CD14-positive monocyte (primary cell): ENCODE measurements at regions not wholly inside any gene's neighbourhood (a gene's known extent, or its start where the extent isn't known, plus 50 kb on each side); places are given as distances from the start of the nearest gene placed in this dataset.

Experiments used
- DNase-seq, 3 donors: peaks; one replicate each; pipeline ENCODE4 v3.0.0-alpha.2; 2011 to 2022
- H2AFZ ChIP-seq: 2 replicates; pipeline ENCODE4 v1.6.0; 2012; ENCODE audit warnings: mild to moderate bottlenecking, low read depth, low read length, inconsistent platforms; ENCODE audit not compliant: insufficient read depth, poor library complexity, severe bottlenecking
- H3K27ac ChIP-seq, 2 donors: 1 replicate in 1 of 2; 2 replicates in 1 of 2; pipeline ENCODE4 v1.5.1; 2012 to 2013; ENCODE audit warnings: low read length in 2 of 2, control low read depth in 1 of 2, inconsistent platforms in 1 of 2, low read depth in 1 of 2, mild to moderate bottlenecking in 1 of 2
- H3K27me3 ChIP-seq, 2 donors: one replicate each; pipeline versions ENCODE4 v1.6.0 to v1.6.1; 2011 to 2013; ENCODE audit warnings: low read length in 2 of 2; ENCODE audit not compliant: control insufficient read depth in 2 of 2, insufficient read depth in 2 of 2
- H3K36me3 ChIP-seq, 2 donors: replicated peaks in 1 of 2; 1 replicate in 1 of 2; 2 replicates in 1 of 2; pipeline versions ENCODE4 v1.5.1 to v1.6.1; 2012 to 2013; ENCODE audit warnings: low read length in 2 of 2, control low read depth in 1 of 2, inconsistent platforms in 1 of 2, mild to moderate bottlenecking in 1 of 2; ENCODE audit not compliant: insufficient read depth in 2 of 2, control insufficient read depth in 1 of 2
- H3K4me1 ChIP-seq, 2 donors: 1 replicate in 1 of 2; 2 replicates in 1 of 2; pipeline versions ENCODE4 v1.5.1 to v1.6.1; 2012 to 2013; ENCODE audit warnings: low read length in 2 of 2, control low read depth in 1 of 2, inconsistent platforms in 1 of 2, mild to moderate bottlenecking in 1 of 2, moderate library complexity in 1 of 2; ENCODE audit not compliant: insufficient read depth in 2 of 2, control insufficient read depth in 1 of 2
- H3K4me2 ChIP-seq: replicated peaks from 2 replicates; pipeline ENCODE3; 2012; ENCODE audit warnings: low read length, moderate library complexity, mild to moderate bottlenecking; ENCODE audit not compliant: poor library complexity, severe bottlenecking; ENCODE audit errors: extremely low read depth
- H3K4me3 ChIP-seq, 3 experiments: fragments of 200-600 bp in 1 of 3; sonication (generic) in 1 of 3; replicated peaks in 1 of 3; 1 replicate in 2 of 3; 2 replicates in 1 of 3; pipeline ENCODE4 v1.5.1; 2011 to 2013; ENCODE audit warnings: low read length in 3 of 3, mild to moderate bottlenecking in 3 of 3, control low read depth in 2 of 3, low read depth in 2 of 3, inconsistent platforms in 1 of 3, moderate library complexity in 1 of 3
- H3K79me2 ChIP-seq: 2 replicates; pipeline ENCODE4 v1.6.0; 2012; ENCODE audit warnings: mild to moderate bottlenecking, control low read depth, inconsistent platforms, low read length, moderate library complexity; ENCODE audit not compliant: insufficient read depth
- H3K9ac ChIP-seq: 2 replicates; pipeline ENCODE4 v1.6.0; 2017; ENCODE audit warnings: low read length, mild to moderate bottlenecking; ENCODE audit not compliant: insufficient read depth, poor library complexity, severe bottlenecking
- H3K9me3 ChIP-seq, 2 donors: replicated peaks in 1 of 2; 1 replicate in 1 of 2; 2 replicates in 1 of 2; pipeline versions ENCODE4 v1.5.1 to v1.6.1; 2012 to 2013; ENCODE audit warnings: low read length in 2 of 2, control low read depth in 1 of 2; ENCODE audit not compliant: control insufficient read depth in 1 of 2, insufficient read depth in 1 of 2
- H4K20me1 ChIP-seq: 2 replicates; pipeline ENCODE4 v1.6.0; 2012; ENCODE audit warnings: mild to moderate bottlenecking, low read length, control low read depth, moderate library complexity; ENCODE audit not compliant: insufficient read depth
- H3K27ac Mint-ChIP-seq, 7 donors: one replicate each; pipeline ENCODE4 v1.8.0; 2020; ENCODE audit warnings: mild to moderate bottlenecking in 7 of 7, mixed read lengths in 7 of 7, moderate library complexity in 6 of 7, inconsistent platforms in 2 of 7
- H3K27me3 Mint-ChIP-seq, 3 donors: one replicate each; pipeline ENCODE4 v1.8.0; 2021 to 2022; ENCODE audit warnings: low read depth in 3 of 3, mild to moderate bottlenecking in 3 of 3, mixed read lengths in 3 of 3, moderate library complexity in 3 of 3, inconsistent platforms in 1 of 3
- H3K36me3 Mint-ChIP-seq, 2 donors: one replicate each; pipeline ENCODE4 v1.8.0; 2020; ENCODE audit warnings: mixed read lengths in 2 of 2, inconsistent platforms in 1 of 2, mild to moderate bottlenecking in 1 of 2
- H3K4me1 Mint-ChIP-seq: one replicate; pipeline ENCODE4 v1.8.0; 2020; ENCODE audit warnings: mild to moderate bottlenecking, mixed read lengths
- H3K4me3 Mint-ChIP-seq, 2 donors: one replicate each; pipeline ENCODE4 v1.8.0; 2020; ENCODE audit warnings: mild to moderate bottlenecking in 2 of 2, mixed read lengths in 2 of 2, moderate library complexity in 1 of 2
- H3K9me3 Mint-ChIP-seq, 7 donors: one replicate each; pipeline ENCODE4 v1.8.0; 2020 to 2022; ENCODE audit warnings: mixed read lengths in 7 of 7, mild to moderate bottlenecking in 6 of 7, moderate library complexity in 6 of 7, inconsistent platforms in 2 of 7
- WGBS: methylation state at CpG from one replicate; pipeline ENCODE4 v1.1.5; 2013; ENCODE audit warnings: missing lambda C conversion rate; ENCODE audit not compliant: insufficient coverage; 5-methylcytosine and 5-hydroxymethylcytosine counted together
- intact Hi-C, 2 donors: fragments of 100-400 bp; cut with micrococcal nuclease; formaldehyde crosslinking; loops; one replicate each; pipeline versions ENCODE4 v1.15.0 to v1.15.1; 2023
- TF ChIP-seq, protein P1 (sequence below): fragments of 200-600 bp; IDR thresholded peaks from one replicate; pipeline ENCODE4 v1.8.0; 2022; ENCODE audit warnings: antibody characterized with exemption, mild to moderate bottlenecking

DNA sequence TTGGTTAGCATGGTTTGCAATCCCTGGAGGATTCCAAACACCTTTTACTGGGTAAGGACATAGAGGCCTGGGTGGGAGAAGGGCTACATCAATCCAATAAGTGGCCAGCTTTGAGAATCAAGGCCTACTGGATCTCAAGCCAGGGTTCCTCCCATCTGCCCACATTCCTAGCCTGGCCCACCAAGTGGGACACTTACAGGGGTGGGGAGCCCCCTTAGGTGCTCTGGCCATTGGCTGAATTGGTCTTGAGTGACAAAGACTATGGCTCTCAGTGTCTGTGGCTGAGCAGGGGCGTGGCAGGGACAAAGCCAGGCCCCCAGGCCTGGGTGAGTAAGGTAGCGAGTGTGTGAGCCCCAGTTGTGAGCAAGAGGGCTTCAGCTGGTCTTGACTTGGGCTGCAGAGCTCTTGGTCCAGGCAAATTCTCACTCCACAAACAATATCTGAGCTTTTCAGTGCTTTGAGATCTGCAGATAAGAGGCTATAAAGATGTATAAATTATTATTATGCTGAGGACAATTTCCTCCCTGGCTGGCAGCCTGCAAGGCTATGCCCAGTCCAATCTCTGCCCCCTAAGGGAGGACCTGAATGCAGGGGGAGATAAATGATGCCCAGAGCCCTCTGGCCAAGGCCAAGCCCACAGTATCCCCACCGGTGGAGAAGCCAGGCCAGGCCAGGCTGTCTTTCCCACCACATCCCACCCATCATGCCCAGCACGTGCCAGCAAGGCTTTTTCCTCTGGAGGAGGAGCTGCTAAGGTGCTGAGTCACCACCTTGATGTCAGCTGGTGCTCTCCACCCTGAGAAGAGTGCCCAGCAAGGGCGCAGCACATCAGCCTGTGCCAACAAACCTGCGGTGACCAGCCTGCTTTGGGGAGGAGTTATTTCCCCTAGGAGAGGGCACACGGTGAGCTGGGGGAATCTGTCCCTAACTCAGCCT lies 80.7 kb upstream of the DUSP5 start:
- no peaks in the 10 kb centered on the region for H3K79me2 ChIP-seq
- H2AFZ ChIP-seq, result no peak overlapping the region
- peaks cover 56 to 70% of the 10 kb centered on the region in 2 donors for H3K4me1 ChIP-seq
- Mint-ChIP-seq H3K27ac (peak overlapping the region in 1 of 7 donors; percentile 65), H3K27me3 (peaks cover 0 to 10% (median 5%) of the 10 kb centered on the region in 3 donors), H3K36me3 (peaks cover 0 to 4% of the 10 kb centered on the region in 2 donors), H3K4me1 (peaks cover 69% of the 10 kb centered on the region), H3K4me3 (no peak overlapping the region), H3K9me3 (peaks cover 0 to 4% (median 0%) of the 10 kb centered on the region in 7 donors)
- no peaks in the 10 kb centered on the region for H3K9me3 ChIP-seq
- no peaks in the 10 kb centered on the region for H3K36me3 ChIP-seq
- peak in 1 of 3 donors; percentile 32 for DNase-seq
- no peaks in the 10 kb centered on the region for H3K27me3 ChIP-seq
- no peak overlapping the region for H3K9ac ChIP-seq
- H3K4me2 ChIP-seq, result no peak overlapping the region
- 65% methylated on average over 6 of the region's 7 CpGs for WGBS
- intact Hi-C loops, result no loop called here
- H4K20me1 ChIP-seq, result no peaks in the 10 kb centered on the region
- H3K4me3 ChIP-seq, result no peak overlapping the region
- TF ChIP-seq, protein P1, sequence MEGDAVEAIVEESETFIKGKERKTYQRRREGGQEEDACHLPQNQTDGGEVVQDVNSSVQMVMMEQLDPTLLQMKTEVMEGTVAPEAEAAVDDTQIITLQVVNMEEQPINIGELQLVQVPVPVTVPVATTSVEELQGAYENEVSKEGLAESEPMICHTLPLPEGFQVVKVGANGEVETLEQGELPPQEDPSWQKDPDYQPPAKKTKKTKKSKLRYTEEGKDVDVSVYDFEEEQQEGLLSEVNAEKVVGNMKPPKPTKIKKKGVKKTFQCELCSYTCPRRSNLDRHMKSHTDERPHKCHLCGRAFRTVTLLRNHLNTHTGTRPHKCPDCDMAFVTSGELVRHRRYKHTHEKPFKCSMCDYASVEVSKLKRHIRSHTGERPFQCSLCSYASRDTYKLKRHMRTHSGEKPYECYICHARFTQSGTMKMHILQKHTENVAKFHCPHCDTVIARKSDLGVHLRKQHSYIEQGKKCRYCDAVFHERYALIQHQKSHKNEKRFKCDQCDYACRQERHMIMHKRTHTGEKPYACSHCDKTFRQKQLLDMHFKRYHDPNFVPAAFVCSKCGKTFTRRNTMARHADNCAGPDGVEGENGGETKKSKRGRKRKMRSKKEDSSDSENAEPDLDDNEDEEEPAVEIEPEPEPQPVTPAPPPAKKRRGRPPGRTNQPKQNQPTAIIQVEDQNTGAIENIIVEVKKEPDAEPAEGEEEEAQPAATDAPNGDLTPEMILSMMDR, result no peak
- H3K27ac ChIP-seq, result no peak overlapping the region

DNA sequence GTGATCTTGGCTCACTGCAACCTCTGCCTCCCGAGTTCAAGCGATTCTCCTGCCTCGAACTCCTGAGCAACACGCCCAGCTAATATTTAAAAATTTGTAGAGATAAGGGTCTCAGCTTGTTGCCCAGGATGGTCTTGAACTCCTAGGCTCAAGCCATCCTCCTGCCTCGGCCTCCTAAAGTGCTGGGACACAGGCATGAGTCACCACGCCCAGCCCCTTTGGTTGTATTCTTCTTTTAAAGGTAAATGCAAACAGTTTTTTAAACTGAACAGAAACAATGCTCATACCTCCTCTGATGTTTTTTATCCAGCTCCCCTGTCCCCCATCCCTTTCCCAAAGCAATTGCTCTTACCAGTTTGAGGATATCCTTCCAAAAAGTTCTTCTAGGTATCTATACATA lies 79.5 kb upstream of the DUSP5 start:
- Histone ChIP-seq H3K27ac (no peak overlapping the region), H3K9ac (no peak overlapping the region), H3K9me3 (no peaks in the 10 kb centered on the region), H4K20me1 (no peaks in the 10 kb centered on the region), H3K27me3 (no peaks in the 10 kb centered on the region), H3K4me1 (peaks cover 63 to 74% of the 10 kb centered on the region in 2 donors), H3K79me2 (no peaks in the 10 kb centered on the region), H2AFZ (no peak overlapping the region), H3K36me3 (no peaks in the 10 kb centered on the region), H3K4me3 (no peak overlapping the region), H3K4me2 (no peak overlapping the region)
- Mint-ChIP-seq H3K27me3 (peaks cover 0 to 11% (median 5%) of the 10 kb centered on the region in 3 donors), H3K4me1 (peaks cover 68% of the 10 kb centered on the region), H3K36me3 (peaks cover 0 to 4% of the 10 kb centered on the region in 2 donors), H3K4me3 (no peak overlapping the region), H3K27ac (no peak overlapping the region), H3K9me3 (peaks cover 0 to 2% (median 0%) of the 10 kb centered on the region in 7 donors)
- no peak for DNase-seq
- intact Hi-C loops, result no loop called here
- 93% methylated on average over 3 of the region's 6 CpGs for WGBS
- TF ChIP-seq, protein P1, result no peak
